ENCODE measurements at regions not wholly inside any gene's neighbourhood (a gene's known extent, or its start where the extent isn't known, plus 50 kb on each side); places are given as distances from the start of the nearest gene placed in this dataset.
A peak's percentile ranks its signal among the peaks of the same experiment; 100 is the strongest.
"Not testable (repeated sequence)": the region's sequence is repeated elsewhere in the genome, so short reads cannot be mapped to it uniquely, and the experiment has no call there.

DNA sequence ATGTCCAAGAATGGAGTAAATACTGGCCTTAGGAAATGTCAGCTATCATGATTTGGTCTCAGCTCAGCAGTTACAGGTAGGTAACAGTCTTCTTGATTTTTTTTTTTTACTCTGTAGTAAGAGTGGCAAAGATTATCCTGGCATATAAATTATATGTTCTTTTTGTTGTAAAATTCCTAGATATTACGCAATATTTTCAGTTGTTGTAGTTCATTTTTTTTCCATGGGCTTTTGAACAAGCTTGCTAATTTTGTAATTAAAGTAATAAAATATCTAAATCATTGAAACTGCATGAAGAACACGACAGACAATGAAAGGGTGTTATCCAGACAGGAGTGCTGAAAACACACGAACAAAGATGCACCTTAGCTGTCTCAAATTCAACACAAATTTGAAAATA lies 249.4 kb downstream of the PRDM9 start:
- H3K36me3 ChIP-seq: no peaks in the 10 kb centered on the region
- peak in 6 of 11 experiments; percentile 25 to 82 (median 58); a peak in 8 of 22 replicates for TF ChIP-seq Cebpa-rat (IDR thresholded peaks at IDR 0.05)
- no peaks in the 10 kb centered on the region for H4K20me1 ChIP-seq

DNA sequence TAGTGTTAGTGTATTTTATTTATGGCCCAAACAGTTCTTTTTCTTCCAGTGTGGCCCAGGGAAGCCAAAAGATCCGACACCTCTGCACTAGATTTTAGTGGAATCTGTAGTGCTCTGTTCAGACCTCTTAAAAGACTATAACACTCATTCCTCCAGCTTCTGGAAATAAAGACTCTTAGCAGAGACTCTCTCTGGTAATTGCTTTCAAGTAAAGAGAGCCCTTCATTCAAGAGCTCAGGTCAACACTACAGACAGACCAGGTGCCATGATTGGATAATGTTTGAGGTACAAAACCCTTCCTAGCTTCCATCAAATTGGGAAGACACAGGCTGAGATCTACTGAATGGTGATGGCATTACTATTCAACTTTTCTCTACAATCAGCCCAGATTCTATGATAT lies 255.8 kb downstream of the PRDM9 start:
- no peak for TF ChIP-seq Cebpa-rat (IDR thresholded peaks at IDR 0.05)
- H4K20me1 ChIP-seq: no peaks in the 10 kb centered on the region
- H3K36me3 ChIP-seq: no peaks in the 10 kb centered on the region
- H3K27me3 ChIP-seq: no peaks in the 10 kb centered on the region
- no peaks in the 10 kb centered on the region for H3K4me1 ChIP-seq
- no peak overlapping the region for H3K9ac ChIP-seq
- no peaks in the 10 kb centered on the region for H3K9me3 ChIP-seq (replicated peaks in 1 of 11)
- no peak overlapping the region for H3K4me2 ChIP-seq
- H3K27ac ChIP-seq: no peak overlapping the region
- no peak overlapping the region for H3K4me3 ChIP-seq

More for the DNA sequence above, 249.4 kb downstream of the PRDM9 start:
- Histone ChIP-seq H3K9me3 (replicated peaks in 1 of 11) (no peaks in the 10 kb centered on the region), H3K27ac (no peak overlapping the region), H3K4me1 (no peaks in the 10 kb centered on the region), H3K4me3 (no peak overlapping the region), H3K9ac (no peak overlapping the region), H3K4me2 (no peak overlapping the region), H3K27me3 (no peaks in the 10 kb centered on the region)

DNA sequence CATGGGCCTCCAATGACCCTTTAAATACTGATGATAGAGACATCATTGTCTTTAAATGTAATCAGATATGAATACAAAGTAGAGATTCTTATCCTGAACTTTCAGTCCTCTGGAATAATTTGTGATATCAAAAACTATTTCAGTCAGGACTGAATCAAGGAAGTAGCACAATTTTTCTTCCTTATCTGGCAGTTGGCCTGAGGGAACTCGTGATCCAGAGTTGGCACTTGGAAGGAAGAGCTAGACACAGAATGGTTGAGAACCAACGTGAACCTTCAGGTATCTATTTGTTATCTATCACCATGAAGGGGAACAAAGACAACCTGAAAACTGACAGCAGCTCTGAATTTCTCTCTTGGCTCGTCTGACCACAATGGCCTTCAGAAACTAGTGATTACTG lies 269.3 kb downstream of the PRDM9 start:
- H3K9me3 ChIP-seq (replicated peaks in 1 of 11): no peaks in the 10 kb centered on the region
- no peak overlapping the region for H3K9ac ChIP-seq
- H4K20me1 ChIP-seq: no peaks in the 10 kb centered on the region
- no peaks in the 10 kb centered on the region for H3K4me1 ChIP-seq
- no peaks in the 10 kb centered on the region for H3K27me3 ChIP-seq
- TF ChIP-seq Cebpa-rat (IDR thresholded peaks at IDR 0.05): no peak
- no peak overlapping the region for H3K4me3 ChIP-seq
- no peak overlapping the region for H3K27ac ChIP-seq
- no peak overlapping the region for H3K4me2 ChIP-seq
- no peaks in the 10 kb centered on the region for H3K36me3 ChIP-seq

DNA sequence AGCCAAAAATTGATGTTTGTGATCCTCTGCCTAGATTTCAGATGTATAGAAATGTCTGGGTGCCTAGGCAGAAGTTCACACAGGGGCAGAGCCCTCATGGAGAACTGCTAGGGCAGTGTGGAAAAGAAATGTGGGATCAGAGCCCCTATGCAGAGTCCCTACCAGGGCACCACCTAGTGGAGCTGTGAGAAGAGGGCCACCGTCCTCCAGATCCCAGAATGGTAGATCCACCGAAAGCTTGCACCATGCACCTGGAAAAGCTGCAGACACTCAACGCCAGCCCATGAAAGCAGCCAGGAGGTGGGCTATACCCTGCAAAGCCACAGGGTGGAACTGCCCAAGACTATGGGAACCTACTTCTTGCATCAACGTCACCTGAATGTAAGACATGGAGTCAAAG lies 292.9 kb downstream of the PRDM9 start:
- not testable (repeated sequence) for H3K4me1 ChIP-seq; H4K20me1 ChIP-seq; H3K9me3 ChIP-seq (replicated peaks in 1 of 11); H3K4me3 ChIP-seq; H3K36me3 ChIP-seq; H3K9ac ChIP-seq; H3K4me2 ChIP-seq; H3K27ac ChIP-seq; H3K27me3 ChIP-seq

DNA sequence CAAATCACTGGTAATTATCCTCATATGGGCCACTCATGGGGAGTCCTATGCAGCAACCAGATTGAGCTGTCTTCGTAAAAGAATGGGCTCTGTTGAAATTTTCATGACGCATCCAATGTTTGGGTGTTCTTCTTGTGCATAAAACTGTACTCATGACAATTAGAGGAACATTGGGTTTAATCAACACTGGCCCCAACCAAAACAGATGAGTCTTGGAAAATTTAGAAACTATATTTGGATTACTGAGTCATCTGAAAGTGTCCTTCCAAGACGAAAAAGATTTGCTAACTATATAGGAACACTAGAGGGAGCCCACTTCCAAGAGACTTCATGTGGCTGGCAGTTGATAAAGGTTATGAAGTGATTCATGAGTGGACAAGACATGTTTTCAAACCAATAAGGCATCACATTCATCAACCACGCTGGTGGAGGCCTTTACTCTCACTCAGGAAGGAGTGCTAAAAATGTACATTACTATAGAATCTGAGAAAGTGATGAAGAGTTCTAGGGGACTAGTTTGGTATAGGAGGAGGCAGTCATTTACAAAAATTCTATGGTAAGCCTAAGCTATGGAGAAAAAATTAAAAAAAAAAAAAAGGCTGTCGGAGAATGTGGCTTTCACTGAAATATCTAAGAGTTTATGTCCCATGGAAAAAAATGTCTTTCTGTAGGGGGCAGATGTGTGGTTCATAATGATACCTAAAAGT lies 313.5 kb downstream of the PRDM9 start:
- no peak overlapping the region for H3K9ac ChIP-seq
- no peaks in the 10 kb centered on the region for H3K36me3 ChIP-seq
- peaks cover 0 to 7% (median 0%) of the 10 kb centered on the region in 10 experiments; a peak in 5 of 20 replicates for H3K4me1 ChIP-seq
- no peaks in the 10 kb centered on the region for H4K20me1 ChIP-seq
- no peaks in the 10 kb centered on the region for H3K9me3 ChIP-seq (replicated peaks in 1 of 11)
- H3K4me3 ChIP-seq: no peak overlapping the region
- TF ChIP-seq Cebpa-rat (IDR thresholded peaks at IDR 0.05): no peak
- H3K27ac ChIP-seq: peak overlapping the region in 1 of 11 experiments; percentile 27; a peak in 1 of 22 replicates
- H3K4me2 ChIP-seq: peak overlapping the region in 1 of 11 experiments; percentile 22; a peak in 3 of 22 replicates
- H3K27me3 ChIP-seq: no peaks in the 10 kb centered on the region

DNA sequence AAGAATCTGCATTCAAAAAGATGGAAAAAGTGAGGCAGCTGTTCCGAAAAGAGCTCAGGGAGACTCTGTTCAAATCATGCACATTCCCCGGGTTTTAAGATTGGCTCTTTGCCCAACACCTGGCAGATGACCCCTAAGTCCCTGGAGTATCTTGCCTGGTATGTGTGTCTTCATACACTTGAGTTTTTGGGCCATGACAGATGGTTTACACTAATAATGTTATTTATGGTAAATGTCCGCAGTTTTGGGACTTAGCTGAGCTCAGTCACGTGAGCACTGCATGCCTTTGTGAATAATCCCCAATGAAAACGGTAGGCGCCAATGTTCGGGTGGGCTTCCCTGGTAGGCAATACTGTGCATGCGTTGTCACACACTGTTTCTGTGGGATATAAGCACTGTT lies 316.1 kb downstream of the PRDM9 start:
- Histone ChIP-seq H3K36me3 (no peaks in the 10 kb centered on the region), H3K27ac (no peak overlapping the region), H3K4me1 (peaks cover 0 to 18% (median 5%) of the 10 kb centered on the region in 10 experiments; a peak in 8 of 20 replicates), H3K9me3 (replicated peaks in 1 of 11) (no peaks in the 10 kb centered on the region; a peak in 1 of 22 replicates), H4K20me1 (no peaks in the 10 kb centered on the region), H3K4me3 (no peak overlapping the region), H3K4me2 (no peak overlapping the region), H3K9ac (no peak overlapping the region), H3K27me3 (no peaks in the 10 kb centered on the region)
- no peak for TF ChIP-seq Cebpa-rat (IDR thresholded peaks at IDR 0.05)

DNA sequence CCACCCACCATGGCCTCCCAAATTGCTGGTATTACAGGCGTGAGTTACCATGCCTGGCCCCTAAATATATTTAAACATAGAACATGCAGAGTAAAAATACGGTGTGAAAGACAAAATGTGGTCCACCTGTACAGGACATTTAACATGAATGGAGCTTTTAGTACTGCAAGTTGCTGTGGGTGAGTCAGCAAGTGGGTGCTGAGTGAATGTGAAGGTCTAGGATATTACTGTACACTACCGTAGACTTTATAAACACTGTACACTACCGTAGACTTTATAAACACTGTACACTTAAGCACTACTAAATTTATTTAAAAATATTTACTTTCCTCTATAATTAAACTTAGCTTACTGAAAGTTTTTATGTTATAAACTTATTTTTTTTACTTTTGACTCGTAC lies 317.8 kb downstream of the PRDM9 start:
- no peak overlapping the region for H3K4me3 ChIP-seq
- H3K27me3 ChIP-seq: no peaks in the 10 kb centered on the region
- H3K4me1 ChIP-seq: peaks cover 11 to 24% (median 15%) of the 10 kb centered on the region in 10 experiments; a peak in 18 of 20 replicates
- H3K9me3 ChIP-seq (replicated peaks in 1 of 11): peaks cover 0 to 10% (median 7%) of the 10 kb centered on the region in 11 experiments; a peak in 14 of 22 replicates
- H4K20me1 ChIP-seq: no peaks in the 10 kb centered on the region
- no peak overlapping the region for H3K4me2 ChIP-seq
- H3K27ac ChIP-seq: no peak overlapping the region
- no peaks in the 10 kb centered on the region for H3K36me3 ChIP-seq
- H3K9ac ChIP-seq: no peak overlapping the region
- TF ChIP-seq Cebpa-rat (IDR thresholded peaks at IDR 0.05): no peak

DNA sequence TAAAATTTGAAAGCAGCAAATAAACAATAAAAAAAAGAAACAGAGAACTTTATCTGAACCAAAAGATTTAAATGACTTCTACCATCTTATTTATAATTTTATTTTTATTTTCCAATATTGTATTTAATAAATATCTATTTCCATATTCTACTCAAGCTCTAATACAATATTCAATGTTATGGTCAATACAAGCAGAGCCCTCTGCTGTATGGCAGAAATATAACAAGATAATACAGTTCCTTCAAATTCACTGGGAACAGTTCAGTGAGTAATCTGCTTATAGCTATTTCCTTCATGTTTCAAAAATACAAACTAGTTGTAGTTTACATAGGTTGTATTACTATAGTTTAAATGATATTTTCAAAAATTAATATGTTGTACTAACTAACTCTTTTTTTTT lies 332.7 kb downstream of the PRDM9 start:
- no peak overlapping the region for H3K4me2 ChIP-seq

DNA sequence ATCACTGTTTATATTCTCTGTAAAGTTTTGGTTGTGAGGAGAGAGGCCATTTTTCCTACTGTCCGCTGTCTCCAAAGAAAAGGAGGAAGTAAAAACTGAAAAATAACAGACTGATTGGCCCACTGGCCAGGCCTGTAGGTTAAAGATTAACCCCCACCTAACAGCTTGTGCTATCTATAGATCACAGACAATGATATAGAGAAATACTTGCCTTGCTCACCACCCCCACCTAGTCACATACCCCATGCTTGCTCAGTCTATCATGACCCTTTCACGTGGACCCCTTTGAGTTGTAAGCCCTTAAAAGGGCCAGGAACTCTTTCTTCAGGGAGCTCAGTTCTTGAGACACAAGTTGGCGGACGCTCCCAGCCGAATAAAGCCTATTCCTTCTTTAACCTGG lies 357.4 kb downstream of the PRDM9 start:
- H4K20me1 ChIP-seq: no peaks in the 10 kb centered on the region
- no peak for TF ChIP-seq Cebpa-rat (IDR thresholded peaks at IDR 0.05)
- no peak overlapping the region for H3K9ac ChIP-seq
- no peak overlapping the region for H3K4me3 ChIP-seq
- peaks cover 0 to 8% (median 7%) of the 10 kb centered on the region in 10 experiments; a peak in 12 of 20 replicates for H3K4me1 ChIP-seq
- no peak overlapping the region for H3K27ac ChIP-seq
- peaks cover 0 to 12% (median 5%) of the 10 kb centered on the region in 11 experiments; a peak in 3 of 22 replicates for H3K9me3 ChIP-seq (replicated peaks in 1 of 11)
- no peaks in the 10 kb centered on the region for H3K36me3 ChIP-seq
- H3K4me2 ChIP-seq: no peak overlapping the region
- no peaks in the 10 kb centered on the region for H3K27me3 ChIP-seq

More for the DNA sequence above, 332.7 kb downstream of the PRDM9 start:
- H3K27me3 ChIP-seq: no peaks in the 10 kb centered on the region
- no peaks in the 10 kb centered on the region for H4K20me1 ChIP-seq
- no peaks in the 10 kb centered on the region for H3K4me1 ChIP-seq
- peaks cover 8 to 16% (median 11%) of the 10 kb centered on the region in 11 experiments; a peak in 19 of 22 replicates for H3K9me3 ChIP-seq (replicated peaks in 1 of 11)
- H3K36me3 ChIP-seq: no peaks in the 10 kb centered on the region
- H3K9ac ChIP-seq: no peak overlapping the region
- H3K27ac ChIP-seq: no peak overlapping the region
- no peak overlapping the region for H3K4me3 ChIP-seq
- TF ChIP-seq Cebpa-rat (IDR thresholded peaks at IDR 0.05): no peak

DNA sequence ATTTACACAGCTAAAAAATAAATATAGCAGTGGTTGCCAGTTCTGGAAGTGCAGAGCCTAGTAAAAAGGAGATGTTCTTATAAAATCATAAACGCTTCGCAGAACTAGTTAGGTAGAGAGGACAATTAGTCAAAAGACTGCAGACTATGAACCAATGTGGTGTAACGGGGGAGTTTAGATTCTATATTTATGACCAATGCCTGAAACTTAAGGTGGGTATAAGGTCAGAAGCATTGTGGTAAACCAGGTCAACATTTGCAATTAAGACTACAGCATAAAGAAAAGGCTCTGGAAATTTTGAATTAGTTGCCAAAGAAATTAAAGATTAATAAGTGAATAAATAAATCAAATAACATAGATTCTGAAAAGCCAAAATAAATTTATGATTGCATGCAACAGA lies 370.4 kb downstream of the PRDM9 start:
- H4K20me1 ChIP-seq: no peaks in the 10 kb centered on the region
- H3K4me3 ChIP-seq: no peak overlapping the region
- no peak overlapping the region for H3K27ac ChIP-seq
- no peaks in the 10 kb centered on the region for H3K9me3 ChIP-seq (replicated peaks in 1 of 11)
- no peak overlapping the region for H3K9ac ChIP-seq
- no peaks in the 10 kb centered on the region for H3K27me3 ChIP-seq
- no peaks in the 10 kb centered on the region for H3K36me3 ChIP-seq
- no peaks in the 10 kb centered on the region for H3K4me1 ChIP-seq
- H3K4me2 ChIP-seq: no peak overlapping the region
- TF ChIP-seq Cebpa-rat (IDR thresholded peaks at IDR 0.05): no peak

Measured in BLaER1 treated with 17β-estradiol and CSF1 and Interleukin-3, amounts not matched to agents 10 nM and 100 nM (cell line).